ENCODE measurements at regions not wholly inside any gene's neighbourhood (a gene's known extent, or its start where the extent isn't known, plus 50 kb on each side); places are given as distances from the start of the nearest gene placed in this dataset.

- no peak overlapping the region for H2AFZ ChIP-seq (ENCODE audit: low read depth, low read length, severe bottlenecking)
- H3F3A ChIP-seq (ENCODE audit: insufficient read depth) = no peaks in the 10 kb centered on the region
- no peak for TF ChIP-seq EZH2phosphoT487 (conservative IDR thresholded peaks at IDR 0.05; ENCODE audit: low read length)
- no peak for TF ChIP-seq CTCF (IDR thresholded peaks at IDR 0.05; ENCODE audit: insufficient read depth, low read length, poor library complexity, severe bottlenecking)
These were observed 163.0 kb upstream of the IGSF21 start for GRCh38 chr1:17944646-17945045.

GRCh38 chr1:17946434-17946833 is 161.2 kb upstream of the IGSF21 start:
- Histone ChIP-seq H3K4me2 (ENCODE audit: low read depth, low read length, poor library complexity, severe bottlenecking) (no peak overlapping the region), H3K27me3 (ENCODE audit: low read length) (no peaks in the 10 kb centered on the region), H3K4me3 (ENCODE audit: insufficient read depth, low read length, poor library complexity, severe bottlenecking) (no peak overlapping the region), H4K20me1 (ENCODE audit: low read depth, low read length) (no peaks in the 10 kb centered on the region), H3F3A (ENCODE audit: insufficient read depth) (no peaks in the 10 kb centered on the region), H3K36me3 (ENCODE audit: low read length) (no peaks in the 10 kb centered on the region), H3K79me2 (ENCODE audit: insufficient read depth, low read length) (no peaks in the 10 kb centered on the region), H3K9me2 (replicated peaks; ENCODE audit: insufficient read depth, low read length) (no peaks in the 10 kb centered on the region), H2AFZ (ENCODE audit: low read depth, low read length, severe bottlenecking) (no peak overlapping the region), H3K27ac (ENCODE audit: low read depth, low read length) (no peak overlapping the region), H3K9me3 (ENCODE audit: insufficient read depth, low read length) (no peaks in the 10 kb centered on the region), H3K9ac (ENCODE audit: low read length) (no peak overlapping the region)
- TF ChIP-seq CTCF (IDR thresholded peaks at IDR 0.05; ENCODE audit: insufficient read depth, low read length, poor library complexity, severe bottlenecking) (no peak), EZH2phosphoT487 (conservative IDR thresholded peaks at IDR 0.05; ENCODE audit: low read length) (no peak)

More at GRCh38 chr1:17944646-17945045, 163.0 kb upstream of the IGSF21 start:
- H3K4me3 ChIP-seq (ENCODE audit: insufficient read depth, low read length, poor library complexity, severe bottlenecking) = no peak overlapping the region
- H3K9me2 ChIP-seq (replicated peaks; ENCODE audit: insufficient read depth, low read length) = no peaks in the 10 kb centered on the region
- no peaks in the 10 kb centered on the region for H3K9me3 ChIP-seq (ENCODE audit: insufficient read depth, low read length)
- no peak overlapping the region for H3K4me2 ChIP-seq (ENCODE audit: low read depth, low read length, poor library complexity, severe bottlenecking)
- no peaks in the 10 kb centered on the region for H4K20me1 ChIP-seq (ENCODE audit: low read depth, low read length)
- H3K9ac ChIP-seq (ENCODE audit: low read length) = no peak overlapping the region
- H3K36me3 ChIP-seq (ENCODE audit: low read length) = no peaks in the 10 kb centered on the region
- no peak overlapping the region for H3K27ac ChIP-seq (ENCODE audit: low read depth, low read length)
- H3K27me3 ChIP-seq (ENCODE audit: low read length) = no peaks in the 10 kb centered on the region
- no peaks in the 10 kb centered on the region for H3K79me2 ChIP-seq (ENCODE audit: insufficient read depth, low read length)

GRCh38 chr1:17948594-17948993 is 159.0 kb upstream of the IGSF21 start:
- Histone ChIP-seq H3K36me3 (ENCODE audit: low read length) (no peaks in the 10 kb centered on the region), H4K20me1 (ENCODE audit: low read depth, low read length) (no peaks in the 10 kb centered on the region), H2AFZ (ENCODE audit: low read depth, low read length, severe bottlenecking) (no peak overlapping the region), H3K4me3 (ENCODE audit: insufficient read depth, low read length, poor library complexity, severe bottlenecking) (no peak overlapping the region), H3K79me2 (ENCODE audit: insufficient read depth, low read length) (no peaks in the 10 kb centered on the region), H3K27ac (ENCODE audit: low read depth, low read length) (no peak overlapping the region), H3K9ac (ENCODE audit: low read length) (no peak overlapping the region), H3F3A (ENCODE audit: insufficient read depth) (no peaks in the 10 kb centered on the region), H3K9me3 (ENCODE audit: insufficient read depth, low read length) (no peaks in the 10 kb centered on the region), H3K27me3 (ENCODE audit: low read length) (no peaks in the 10 kb centered on the region), H3K4me2 (ENCODE audit: low read depth, low read length, poor library complexity, severe bottlenecking) (no peak overlapping the region), H3K9me2 (replicated peaks; ENCODE audit: insufficient read depth, low read length) (no peaks in the 10 kb centered on the region)
- no peak for TF ChIP-seq CTCF (IDR thresholded peaks at IDR 0.05; ENCODE audit: insufficient read depth, low read length, poor library complexity, severe bottlenecking)
- no peak for TF ChIP-seq EZH2phosphoT487 (conservative IDR thresholded peaks at IDR 0.05; ENCODE audit: low read length)

Data from SU-DHL-6 (cell line).